ENCODE measurements at regions not wholly inside any gene's neighbourhood (a gene's known extent, or its start where the extent isn't known, plus 50 kb on each side); places are given as distances from the start of the nearest gene placed in this dataset.

DNA sequence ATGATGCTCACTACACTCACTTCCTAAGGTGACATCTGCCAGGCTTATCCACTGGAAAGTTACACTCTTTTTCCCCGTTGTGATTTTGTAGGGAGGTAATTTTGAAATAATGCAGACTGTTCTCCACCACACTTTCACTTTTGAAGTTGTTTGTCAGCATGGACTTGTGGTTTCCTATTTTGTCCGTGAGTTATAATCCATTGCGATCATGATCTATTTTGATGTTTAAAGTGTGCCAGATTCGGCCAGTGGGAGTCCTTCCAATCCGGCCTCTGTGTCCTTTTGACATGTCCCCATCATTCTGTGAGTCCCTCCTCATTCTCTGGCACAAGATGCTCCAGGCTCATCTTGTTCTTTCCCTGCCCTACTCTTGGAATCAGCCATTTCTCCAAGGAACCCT is 211.3 kb upstream of the KLF4 start:
- TF ChIP-seq, protein P1, sequence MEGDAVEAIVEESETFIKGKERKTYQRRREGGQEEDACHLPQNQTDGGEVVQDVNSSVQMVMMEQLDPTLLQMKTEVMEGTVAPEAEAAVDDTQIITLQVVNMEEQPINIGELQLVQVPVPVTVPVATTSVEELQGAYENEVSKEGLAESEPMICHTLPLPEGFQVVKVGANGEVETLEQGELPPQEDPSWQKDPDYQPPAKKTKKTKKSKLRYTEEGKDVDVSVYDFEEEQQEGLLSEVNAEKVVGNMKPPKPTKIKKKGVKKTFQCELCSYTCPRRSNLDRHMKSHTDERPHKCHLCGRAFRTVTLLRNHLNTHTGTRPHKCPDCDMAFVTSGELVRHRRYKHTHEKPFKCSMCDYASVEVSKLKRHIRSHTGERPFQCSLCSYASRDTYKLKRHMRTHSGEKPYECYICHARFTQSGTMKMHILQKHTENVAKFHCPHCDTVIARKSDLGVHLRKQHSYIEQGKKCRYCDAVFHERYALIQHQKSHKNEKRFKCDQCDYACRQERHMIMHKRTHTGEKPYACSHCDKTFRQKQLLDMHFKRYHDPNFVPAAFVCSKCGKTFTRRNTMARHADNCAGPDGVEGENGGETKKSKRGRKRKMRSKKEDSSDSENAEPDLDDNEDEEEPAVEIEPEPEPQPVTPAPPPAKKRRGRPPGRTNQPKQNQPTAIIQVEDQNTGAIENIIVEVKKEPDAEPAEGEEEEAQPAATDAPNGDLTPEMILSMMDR (IDR thresholded peaks at IDR 0.05 in 2 of 3, conservative IDR thresholded peaks at IDR 0.05 in 1 of 3; ENCODE audit: borderline replicate concordance in 1 of 3, insufficient read depth in 1 of 3, low read depth in 2 of 3, low read length in 2 of 3), result no peak
- TF ChIP-seq POLR2AphosphoS5 (IDR thresholded peaks at IDR 0.05; ENCODE audit: low read depth, low read length) (no peak), SP1 (IDR thresholded peaks at IDR 0.05; ENCODE audit: low read depth) (no peak), POLR2A (IDR thresholded peaks at IDR 0.05; ENCODE audit: borderline replicate concordance, extremely low read depth, insufficient read depth, insufficient read length) (no peak), RAD21 (IDR thresholded peaks at IDR 0.05; ENCODE audit: low read depth) (no peak), TCF7L2 (IDR thresholded peaks at IDR 0.05; ENCODE audit: borderline replicate concordance, extremely low read depth, insufficient read depth, insufficient read length) (no peak), EZH2 (IDR thresholded peaks at IDR 0.05) (no peak), FOSL1 (IDR thresholded peaks at IDR 0.05; ENCODE audit: low read depth) (no peak), CEBPB (IDR thresholded peaks at IDR 0.05; ENCODE audit: low read depth) (no peak), ZBTB33 (IDR thresholded peaks at IDR 0.05; ENCODE audit: extremely low read depth, insufficient replicate concordance, low read length) (no peak)
- TF ChIP-seq, protein P2, sequence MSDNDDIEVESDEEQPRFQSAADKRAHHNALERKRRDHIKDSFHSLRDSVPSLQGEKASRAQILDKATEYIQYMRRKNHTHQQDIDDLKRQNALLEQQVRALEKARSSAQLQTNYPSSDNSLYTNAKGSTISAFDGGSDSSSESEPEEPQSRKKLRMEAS (IDR thresholded peaks at IDR 0.05), result no peak

Measured in HCT116 (cell line).